Epithelial cell of proximal tubule (primary cell): ENCODE measurements at regions not wholly inside any gene's neighbourhood (a gene's known extent, or its start where the extent isn't known, plus 50 kb on each side); places are given as distances from the start of the nearest gene placed in this dataset.
A peak's percentile ranks its signal among the peaks of the same experiment; 100 is the strongest.

Experiments
- DNase-seq: peaks from one replicate; pipeline ENCODE4 v3.0.0-alpha.2; 2011; ENCODE audit warnings: low read depth
- H3K4me3 ChIP-seq: 2 replicates; pipeline ENCODE4 v1.5.1; 2011; ENCODE audit warnings: low read depth, mild to moderate bottlenecking, low read length
- TF ChIP-seq, protein P1 (sequence below): conservative IDR thresholded peaks from 2 replicates; pipeline ENCODE4 v1.5.1; 2012; ENCODE audit warnings: low read depth, mild to moderate bottlenecking, low read length

DNA sequence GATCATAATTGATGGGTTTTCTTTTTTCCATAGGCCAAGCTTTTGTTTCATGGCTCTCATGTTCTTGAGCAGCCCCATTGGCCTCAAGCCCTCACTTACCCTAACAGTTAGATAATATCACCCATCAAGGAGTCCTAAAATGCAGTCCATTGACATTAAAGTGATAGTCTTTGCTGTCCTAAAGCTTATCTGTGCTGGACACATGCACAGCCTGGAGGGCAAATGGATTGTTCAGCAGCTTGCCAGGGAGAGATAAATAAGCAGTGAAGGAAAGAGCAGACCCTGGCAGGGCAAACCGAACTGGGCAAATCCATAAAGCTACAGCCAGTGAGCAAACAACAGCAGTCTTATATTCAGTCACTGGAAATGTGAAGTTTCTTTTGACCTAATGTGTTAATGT is 199.6 kb upstream of the MID1 start:
- TF ChIP-seq, protein P1, sequence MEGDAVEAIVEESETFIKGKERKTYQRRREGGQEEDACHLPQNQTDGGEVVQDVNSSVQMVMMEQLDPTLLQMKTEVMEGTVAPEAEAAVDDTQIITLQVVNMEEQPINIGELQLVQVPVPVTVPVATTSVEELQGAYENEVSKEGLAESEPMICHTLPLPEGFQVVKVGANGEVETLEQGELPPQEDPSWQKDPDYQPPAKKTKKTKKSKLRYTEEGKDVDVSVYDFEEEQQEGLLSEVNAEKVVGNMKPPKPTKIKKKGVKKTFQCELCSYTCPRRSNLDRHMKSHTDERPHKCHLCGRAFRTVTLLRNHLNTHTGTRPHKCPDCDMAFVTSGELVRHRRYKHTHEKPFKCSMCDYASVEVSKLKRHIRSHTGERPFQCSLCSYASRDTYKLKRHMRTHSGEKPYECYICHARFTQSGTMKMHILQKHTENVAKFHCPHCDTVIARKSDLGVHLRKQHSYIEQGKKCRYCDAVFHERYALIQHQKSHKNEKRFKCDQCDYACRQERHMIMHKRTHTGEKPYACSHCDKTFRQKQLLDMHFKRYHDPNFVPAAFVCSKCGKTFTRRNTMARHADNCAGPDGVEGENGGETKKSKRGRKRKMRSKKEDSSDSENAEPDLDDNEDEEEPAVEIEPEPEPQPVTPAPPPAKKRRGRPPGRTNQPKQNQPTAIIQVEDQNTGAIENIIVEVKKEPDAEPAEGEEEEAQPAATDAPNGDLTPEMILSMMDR: no peak
- H3K4me3 ChIP-seq: no peak overlapping the region
- no peak for DNase-seq

DNA sequence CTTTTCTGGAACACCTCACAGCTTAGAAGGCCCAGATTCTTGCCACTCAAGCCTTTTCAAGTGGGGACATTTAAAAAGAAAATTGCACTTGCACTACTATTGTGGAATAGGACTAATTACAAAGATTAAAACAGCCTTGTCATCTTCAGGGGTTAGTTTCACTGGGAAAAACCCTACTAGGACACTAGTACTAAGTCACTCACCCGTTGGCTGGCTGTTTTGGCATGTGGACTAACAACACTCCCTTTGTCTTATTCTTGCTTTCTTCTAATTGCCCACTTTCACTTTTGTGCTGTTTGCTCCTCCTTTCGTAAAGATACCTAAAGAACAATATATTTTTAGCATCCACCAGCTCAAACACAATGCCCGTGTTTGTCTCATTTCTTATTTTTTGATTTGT is 200.9 kb upstream of the MID1 start:
- H3K4me3 ChIP-seq: no peak overlapping the region
- no peak for DNase-seq
- TF ChIP-seq, protein P1: no peak

DNA sequence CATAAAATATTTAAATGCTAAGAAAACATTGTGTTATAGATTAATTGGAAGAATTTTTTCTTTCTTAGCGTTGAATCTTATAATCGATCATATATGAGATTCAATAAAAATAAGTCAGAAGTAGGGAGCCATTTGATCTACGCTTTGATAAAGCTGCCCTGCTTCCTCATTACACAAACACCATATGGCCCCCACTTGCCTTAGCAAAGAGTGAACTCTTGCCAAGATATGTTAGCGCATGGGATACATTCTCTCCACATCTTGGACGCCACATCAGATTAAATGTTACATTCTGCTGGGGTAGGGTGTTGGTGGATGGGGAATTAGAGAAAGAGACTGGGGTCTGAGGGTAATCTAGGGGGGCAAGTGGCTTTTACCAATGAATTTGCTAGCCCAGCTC is 207.7 kb upstream of the MID1 start:
- no peak overlapping the region for H3K4me3 ChIP-seq
- TF ChIP-seq, protein P1: no peak
- no peak for DNase-seq

DNA sequence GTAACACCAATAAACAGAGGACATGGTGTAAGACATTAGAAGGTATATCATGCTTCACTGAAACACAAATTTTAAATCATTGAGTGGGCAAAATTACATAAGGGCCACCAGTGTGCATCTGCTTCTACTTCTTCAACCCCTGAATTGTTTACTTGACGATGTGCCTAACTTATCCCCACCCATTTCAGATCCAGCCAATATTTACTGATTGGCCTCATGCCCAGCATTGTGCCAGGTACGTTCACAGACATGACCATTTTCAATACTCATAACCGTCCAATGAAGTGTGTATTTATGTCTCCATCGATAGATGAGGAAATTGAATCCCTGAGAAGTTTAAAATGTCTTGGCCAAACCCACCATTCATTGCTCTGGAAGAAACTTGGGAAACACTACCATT is 208.3 kb upstream of the MID1 start:
- TF ChIP-seq, protein P1: no peak
- DNase-seq: no peak
- H3K4me3 ChIP-seq: no peak overlapping the region

DNA sequence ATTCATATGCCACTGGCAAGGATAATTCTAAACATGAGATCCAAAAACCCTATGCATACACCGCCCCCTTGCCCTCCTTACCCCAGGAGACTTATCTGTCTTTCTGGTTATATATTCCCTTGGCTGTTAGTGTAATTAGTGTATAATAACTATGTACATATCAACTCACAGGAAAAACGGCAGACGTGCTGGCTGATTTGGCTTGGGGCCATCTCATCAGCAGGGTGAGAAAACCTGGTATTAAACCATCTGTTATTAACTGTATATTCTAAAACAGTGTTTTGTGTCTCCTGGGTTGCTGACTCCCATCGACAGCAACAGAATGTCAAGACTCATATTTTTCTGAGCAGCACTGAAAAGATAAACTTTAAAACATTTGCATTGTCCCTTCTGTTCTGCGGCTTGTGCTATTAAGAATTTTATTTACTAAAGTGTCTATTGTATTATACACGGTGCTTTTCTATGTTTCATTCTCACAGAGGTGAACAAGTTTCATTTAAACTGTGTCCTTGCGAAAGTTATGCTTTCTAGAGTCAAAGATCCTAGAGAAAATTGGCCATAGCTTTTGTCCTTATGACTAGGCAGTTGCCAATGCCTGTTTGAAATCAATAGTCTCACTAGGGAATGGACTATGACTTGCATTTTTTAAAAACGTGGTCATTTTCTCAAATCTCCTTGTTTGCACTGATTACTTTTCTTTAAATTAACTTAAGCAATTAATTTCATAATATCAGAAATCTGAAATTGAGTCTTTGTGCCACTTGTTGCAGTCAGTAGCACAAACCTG is 211.5 kb upstream of the MID1 start:
- DNase-seq: no peak
- TF ChIP-seq, protein P1: no peak
- no peak overlapping the region for H3K4me3 ChIP-seq

DNA sequence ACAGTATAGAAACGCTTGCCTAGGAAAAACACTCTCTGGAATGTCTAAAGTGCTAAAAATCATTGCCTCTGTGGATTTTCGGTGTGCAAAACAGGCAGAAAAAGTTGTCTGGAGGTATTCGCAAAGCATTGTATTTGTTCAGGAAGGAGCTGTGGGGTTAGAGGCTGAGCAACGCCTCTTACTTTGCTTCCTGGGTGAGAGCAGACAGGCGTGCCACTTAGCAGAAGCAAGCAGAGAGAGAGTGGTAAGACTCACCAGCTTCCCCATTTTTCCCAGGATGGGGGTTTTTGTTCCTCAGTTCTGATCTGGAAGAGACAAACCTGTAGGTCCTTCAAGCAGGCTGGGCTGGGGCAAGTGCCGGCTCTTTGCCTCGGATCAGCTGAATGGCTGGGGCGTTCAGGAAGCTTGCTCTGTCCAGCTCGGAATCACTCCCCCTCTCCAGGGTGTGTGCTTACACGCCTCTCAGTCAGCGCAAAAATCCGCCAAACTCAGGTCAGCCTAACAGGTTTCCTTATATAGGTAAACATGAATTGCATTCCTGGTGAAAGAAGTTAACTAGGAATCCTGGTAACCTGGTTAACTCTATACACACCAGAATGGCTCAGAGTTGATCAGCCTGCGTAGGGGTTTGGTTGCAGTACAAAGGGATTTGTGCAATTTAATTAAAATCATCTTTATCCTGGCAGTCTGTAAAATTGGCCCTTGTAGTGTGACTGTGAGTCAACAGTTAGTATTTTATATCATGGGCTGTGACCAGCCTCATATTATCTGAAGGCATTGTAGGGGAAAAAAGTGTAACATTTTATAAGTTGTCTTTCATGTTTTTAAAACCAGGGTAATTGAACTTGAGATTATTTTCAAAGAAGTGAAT is 213.1 kb upstream of the MID1 start:
- TF ChIP-seq, protein P1: no peak
- DNase-seq: no peak
- peak overlapping the region; percentile 43 for H3K4me3 ChIP-seq
